Activated CD8-positive, alpha-beta T cell treated with anti-CD3 and anti-CD28 coated beads for 36 hours (primary cell): ENCODE measurements at regions not wholly inside any gene's neighbourhood (a gene's known extent, or its start where the extent isn't known, plus 50 kb on each side); places are given as distances from the start of the nearest gene placed in this dataset.
"Not testable (repeated sequence)": the region's sequence is repeated elsewhere in the genome, so short reads cannot be mapped to it uniquely, and the experiment has no call there.

ENCODE experiments used
- ATAC-seq: fragments of 200-7000 bp; cut with Tn5 transposase; one replicate; pipeline ENCODE4 v1.10.0; 2021; ENCODE audit warnings: mild to moderate bottlenecking, moderate library complexity
- CTCF ChIA-PET: fragments of 350-600 bp; sonication (Branson Sonifier 250); formaldehyde crosslinking; loops from one replicate; lab custom pipeline; 2021; ENCODE audit warnings: antibody characterized with exemption; lab: Charles Lee
- POLR2A ChIA-PET: fragments of 350-600 bp; sonication (Branson Sonifier 250); formaldehyde crosslinking; loops from one replicate; lab custom pipeline; 2021; ENCODE audit warnings: antibody characterized with exemption; lab: Charles Lee
- DNase-seq: peaks from one replicate; pipeline ENCODE4 v3.0.0-alpha.2; 2020
- H3K27ac Mint-ChIP-seq: one replicate; pipeline ENCODE4 v1.8.0; 2021; ENCODE audit warnings: mild to moderate bottlenecking, mixed read lengths
- H3K27me3 Mint-ChIP-seq: one replicate; pipeline ENCODE4 v1.8.0; 2021; ENCODE audit warnings: mixed read lengths
- H3K36me3 Mint-ChIP-seq: one replicate; pipeline ENCODE4 v1.8.0; 2021; ENCODE audit warnings: low read depth, mixed read lengths
- H3K4me1 Mint-ChIP-seq: one replicate; pipeline ENCODE4 v1.8.0; 2021; ENCODE audit warnings: low read depth, mixed read lengths
- H3K4me3 Mint-ChIP-seq: one replicate; pipeline ENCODE4 v1.8.0; 2021; ENCODE audit warnings: mild to moderate bottlenecking, moderate library complexity, mixed read lengths
- H3K9me3 Mint-ChIP-seq: one replicate; pipeline ENCODE4 v1.8.0; 2021; ENCODE audit warnings: mixed read lengths
- intact Hi-C: fragments of 100-400 bp; cut with micrococcal nuclease; formaldehyde crosslinking; loops from one replicate; pipeline ENCODE4 v1.10.0; 2022
- TF ChIP-seq, protein P1 (sequence below): fragments of 200-600 bp; IDR thresholded peaks from one replicate; pipeline ENCODE4 v1.8.0; 2022; ENCODE audit warnings: antibody characterized with exemption, mild to moderate bottlenecking

DNA sequence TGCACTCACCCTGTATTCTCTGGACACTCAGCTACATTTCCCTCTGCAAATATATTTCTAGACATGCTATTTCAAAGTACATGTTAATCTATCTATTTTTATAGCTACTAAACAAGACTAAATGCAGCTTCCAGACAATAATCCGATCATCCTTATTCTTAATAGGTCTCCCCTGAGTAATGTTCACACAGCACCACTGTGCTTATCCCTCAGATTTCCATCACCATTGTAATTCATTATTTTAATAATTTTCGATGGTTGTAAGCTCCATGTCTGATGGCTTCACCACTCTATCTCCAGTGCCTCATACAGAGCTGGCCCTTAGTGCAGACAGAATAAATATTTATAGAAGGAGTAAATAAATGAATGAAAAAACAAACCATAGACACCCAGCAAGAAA, 117.5 kb downstream of the ANXA2 start:
- H3K36me3 Mint-ChIP-seq, result peaks cover 4% of the 10 kb centered on the region
- CTCF ChIA-PET, result interaction anchor here (0.8 kb wide), 1 partner anchor 555 kb away, joined by 3 read pairs; no protein-coding TSS in a partner anchor
- DNase-seq (no peak), ATAC-seq (no peak)
- H3K27me3 Mint-ChIP-seq, result peaks cover 22% of the 10 kb centered on the region
- peaks cover 9% of the 10 kb centered on the region for H3K9me3 Mint-ChIP-seq
- H3K4me3 Mint-ChIP-seq, result no peak overlapping the region
- POLR2A ChIA-PET, result interaction anchor here (0.5 to 1.0 kb wide), 2 partner anchors 17 to 750 kb away, joined by 3 read pairs; no protein-coding TSS in a partner anchor
- no peak overlapping the region for H3K27ac Mint-ChIP-seq
- no peaks in the 10 kb centered on the region for H3K4me1 Mint-ChIP-seq
- TF ChIP-seq, protein P1, sequence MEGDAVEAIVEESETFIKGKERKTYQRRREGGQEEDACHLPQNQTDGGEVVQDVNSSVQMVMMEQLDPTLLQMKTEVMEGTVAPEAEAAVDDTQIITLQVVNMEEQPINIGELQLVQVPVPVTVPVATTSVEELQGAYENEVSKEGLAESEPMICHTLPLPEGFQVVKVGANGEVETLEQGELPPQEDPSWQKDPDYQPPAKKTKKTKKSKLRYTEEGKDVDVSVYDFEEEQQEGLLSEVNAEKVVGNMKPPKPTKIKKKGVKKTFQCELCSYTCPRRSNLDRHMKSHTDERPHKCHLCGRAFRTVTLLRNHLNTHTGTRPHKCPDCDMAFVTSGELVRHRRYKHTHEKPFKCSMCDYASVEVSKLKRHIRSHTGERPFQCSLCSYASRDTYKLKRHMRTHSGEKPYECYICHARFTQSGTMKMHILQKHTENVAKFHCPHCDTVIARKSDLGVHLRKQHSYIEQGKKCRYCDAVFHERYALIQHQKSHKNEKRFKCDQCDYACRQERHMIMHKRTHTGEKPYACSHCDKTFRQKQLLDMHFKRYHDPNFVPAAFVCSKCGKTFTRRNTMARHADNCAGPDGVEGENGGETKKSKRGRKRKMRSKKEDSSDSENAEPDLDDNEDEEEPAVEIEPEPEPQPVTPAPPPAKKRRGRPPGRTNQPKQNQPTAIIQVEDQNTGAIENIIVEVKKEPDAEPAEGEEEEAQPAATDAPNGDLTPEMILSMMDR, result no peak
- intact Hi-C loops, result no loop called here

- Mint-ChIP-seq H3K36me3 (no peaks in the 10 kb centered on the region), H3K27ac (no peak overlapping the region), H3K9me3 (no peaks in the 10 kb centered on the region), H3K27me3 (peaks cover 16% of the 10 kb centered on the region), H3K4me3 (no peak overlapping the region), H3K4me1 (no peaks in the 10 kb centered on the region)
- DNase-seq (no peak), ATAC-seq (no peak)
- TF ChIP-seq, protein P1, result no peak
- intact Hi-C loops, result no loop called here
- ChIA-PET POLR2A (no interaction called here), CTCF (interaction anchor here (0.6 kb wide), 1 partner anchor 44 kb away, joined by 3 read pairs; no protein-coding TSS in a partner anchor)
Measured at GRCh38 chr15:60283936-60284335, 113.8 kb downstream of the ANXA2 start.

DNA sequence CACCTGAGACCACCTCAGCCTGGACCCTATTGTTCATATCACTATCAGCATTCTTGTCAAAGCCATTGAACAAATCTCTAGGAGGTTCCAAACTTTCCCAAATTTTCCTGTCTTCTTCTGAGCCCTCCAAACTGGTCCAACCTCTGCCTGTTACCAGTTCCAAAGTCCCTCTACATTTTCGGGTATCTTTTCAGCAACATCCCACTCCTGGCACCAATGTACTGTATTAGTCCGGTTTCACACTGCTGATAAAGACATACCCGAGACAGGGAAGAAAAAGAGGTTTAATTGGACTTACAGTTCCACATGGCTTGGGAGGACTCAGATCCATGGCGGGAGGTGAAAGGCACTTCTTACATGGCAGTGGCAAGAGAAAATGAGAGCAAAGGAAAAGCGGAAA, 101.9 kb downstream of the ANXA2 start:
- H3K36me3 Mint-ChIP-seq, intact Hi-C loops, H3K4me1 Mint-ChIP-seq, H3K9me3 Mint-ChIP-seq, H3K27me3 Mint-ChIP-seq, CTCF ChIA-PET, ATAC-seq, H3K27ac Mint-ChIP-seq, H3K4me3 Mint-ChIP-seq, DNase-seq, POLR2A ChIA-PET: not testable (repeated sequence)

GRCh38 chr15:60297047-60297446, 100.7 kb downstream of the ANXA2 start:
- H3K4me3 Mint-ChIP-seq, result no peak overlapping the region
- H3K4me1 Mint-ChIP-seq, result no peaks in the 10 kb centered on the region
- no peak overlapping the region for H3K27ac Mint-ChIP-seq
- CTCF ChIA-PET, result interaction anchor here (1.4 kb wide), 1 partner anchor 66 kb away, joined by 3 read pairs; no protein-coding TSS in a partner anchor
- H3K36me3 Mint-ChIP-seq, result no peaks in the 10 kb centered on the region
- TF ChIP-seq, protein P1, result no peak
- POLR2A ChIA-PET, result interaction anchor here (1.1 kb wide), 1 partner anchor 17 kb away, joined by 3 read pairs; no protein-coding TSS in a partner anchor
- DNase-seq (no peak), ATAC-seq (peak; percentile 24)
- H3K9me3 Mint-ChIP-seq, result no peaks in the 10 kb centered on the region
- intact Hi-C loops, result no loop called here
- H3K27me3 Mint-ChIP-seq, result peaks cover 4% of the 10 kb centered on the region
